EH (cell line): ENCODE measurements at regions not wholly inside any gene's neighbourhood (a gene's known extent, or its start where the extent isn't known, plus 50 kb on each side); places are given as distances from the start of the nearest gene placed in this dataset.
"Not testable (repeated sequence)": the region's sequence is repeated elsewhere in the genome, so short reads cannot be mapped to it uniquely, and the experiment has no call there.

ENCODE experiments used
- DNase-seq: peaks from one replicate; pipeline ENCODE4 v3.0.0-alpha.2; 2015; ENCODE audit warnings: low read depth

DNA sequence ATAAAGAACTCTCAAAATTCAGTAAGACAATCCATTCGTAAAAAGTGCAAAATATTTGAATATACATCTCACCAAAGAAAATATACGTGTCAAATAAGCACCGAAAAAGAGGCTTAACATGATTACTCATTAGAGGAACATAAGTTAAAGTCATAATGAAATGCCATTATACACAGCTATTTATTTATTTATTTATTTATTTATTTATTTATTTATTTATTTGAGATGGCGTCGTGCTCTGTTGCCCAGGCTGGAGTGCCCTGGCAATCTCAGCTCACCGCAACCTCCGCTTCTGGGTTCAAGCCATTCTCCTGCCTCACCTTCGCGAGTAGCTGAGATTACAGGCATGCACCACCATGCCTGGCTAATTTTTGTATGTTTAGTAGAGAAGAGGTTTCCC, 203.6 kb upstream of the UBASH3B start:
- DNase-seq = no peak

DNA sequence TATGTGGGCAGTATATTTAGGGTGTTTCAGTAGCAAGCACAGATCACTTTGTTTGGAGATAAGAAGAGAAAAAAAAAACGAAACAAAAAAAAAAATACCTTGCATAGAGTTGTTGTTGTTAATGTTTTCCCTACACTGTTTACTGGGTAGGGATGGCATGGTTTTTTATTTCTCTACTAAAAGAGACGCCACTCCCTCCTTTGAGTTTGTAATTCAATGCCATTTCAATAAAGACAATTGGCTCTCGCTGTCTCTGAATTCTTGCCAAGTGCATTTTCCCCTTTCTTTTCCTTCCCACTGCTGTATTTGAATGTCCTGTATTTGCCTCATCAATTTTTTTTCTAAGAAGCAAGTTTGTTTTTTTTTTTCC, 213.9 kb upstream of the UBASH3B start:
- peak; percentile 2 for DNase-seq

DNA sequence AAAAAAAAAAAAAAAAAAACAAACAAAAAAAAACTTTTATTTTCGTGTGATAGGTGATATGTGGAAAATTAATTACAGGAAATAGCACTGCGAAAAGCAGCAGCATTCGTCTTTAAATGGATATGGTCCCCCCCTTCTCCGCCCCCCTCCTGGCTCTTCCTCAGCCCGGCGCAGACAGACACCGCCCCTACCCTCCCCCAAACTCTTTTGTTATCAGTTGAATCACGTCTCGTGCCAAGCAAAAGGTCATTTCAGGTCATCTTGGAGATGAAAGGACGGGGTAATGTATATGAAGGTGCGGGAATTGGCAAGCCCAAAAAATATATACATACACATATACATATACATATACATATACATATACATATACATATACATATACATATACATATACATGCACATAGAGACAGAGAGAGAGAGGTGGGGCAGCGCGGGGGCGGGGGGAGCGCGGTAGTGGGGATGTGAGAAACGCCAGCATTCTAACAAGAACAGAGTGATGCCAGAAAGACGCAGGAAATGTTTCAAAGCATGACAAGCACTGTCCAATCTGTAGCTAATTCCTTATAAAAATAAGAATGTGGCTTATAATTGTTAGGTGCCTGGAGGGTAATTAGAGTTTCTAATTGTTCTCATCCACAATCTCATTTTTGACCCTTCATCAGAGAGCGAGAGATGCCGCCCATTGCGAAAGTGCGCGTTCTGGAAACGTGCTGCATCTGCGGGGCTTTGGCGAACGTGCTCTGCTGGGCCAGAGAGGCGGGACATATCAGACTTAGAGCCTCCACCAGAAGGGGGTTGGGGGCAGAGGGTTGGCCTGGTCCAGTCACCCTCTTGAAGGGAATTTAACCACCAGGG, 214.5 kb upstream of the UBASH3B start:
- DNase-seq = peak; percentile 11

DNA sequence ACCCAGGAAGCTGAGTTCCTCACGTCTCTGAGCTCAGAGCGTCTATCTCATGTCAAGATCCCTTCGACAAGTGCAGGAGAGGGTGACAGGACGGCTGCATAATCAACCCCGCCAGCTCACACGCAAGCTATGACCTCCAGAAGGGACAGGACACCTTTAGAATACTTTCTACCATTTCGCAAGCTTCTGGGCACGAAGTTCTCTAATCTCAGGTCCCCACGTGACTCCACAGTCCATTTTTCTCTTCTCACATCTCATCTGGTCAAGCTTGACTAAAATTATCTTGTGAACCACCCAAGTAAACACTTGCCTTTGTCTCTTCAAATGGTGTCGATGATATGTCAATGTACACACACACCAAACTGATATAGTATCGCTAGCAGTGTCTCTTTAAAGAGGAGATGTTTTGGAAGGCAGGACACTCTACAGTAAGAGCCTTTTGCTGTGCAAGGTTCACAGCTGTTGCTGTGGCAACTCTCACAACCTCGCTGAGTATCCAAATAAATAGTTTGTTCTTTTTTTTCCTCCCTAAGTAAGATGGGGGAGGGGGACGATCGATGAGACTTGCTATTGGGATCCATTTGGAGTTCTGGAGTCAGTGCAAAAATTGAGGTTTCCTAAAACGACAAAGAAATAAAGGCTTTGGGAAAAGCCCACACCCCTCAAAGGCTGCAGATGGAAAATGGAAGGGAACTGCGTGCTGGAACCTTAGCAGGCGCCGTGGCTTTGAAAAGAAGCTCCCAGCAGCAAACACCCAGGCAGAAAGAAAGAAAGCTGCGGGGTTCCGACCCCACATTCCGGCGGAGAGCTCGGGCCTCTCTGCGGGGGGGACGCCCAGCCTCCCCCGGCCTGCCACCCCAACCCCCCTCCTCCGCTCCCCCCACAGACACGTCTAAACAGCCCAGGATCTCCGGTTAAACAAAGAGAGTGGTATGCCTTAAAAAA, 215.4 kb upstream of the UBASH3B start:
- DNase-seq = peak; percentile 23

DNA sequence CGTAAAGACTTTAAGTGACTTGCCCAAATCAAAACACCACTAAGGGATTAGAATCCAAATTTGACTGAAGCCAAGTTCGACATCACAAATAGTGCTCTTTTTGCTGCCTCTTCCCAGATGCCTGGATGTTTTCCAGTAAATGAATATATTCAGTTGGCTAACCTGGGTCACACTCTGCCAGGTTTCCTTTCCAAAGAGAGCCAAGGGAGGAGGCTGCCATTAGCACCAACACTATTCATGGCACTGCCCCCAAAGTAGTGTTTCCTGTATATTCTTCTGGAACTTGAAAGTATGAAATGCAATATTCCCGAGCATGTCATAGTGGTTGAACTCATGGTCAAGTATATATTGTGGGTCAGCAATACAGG, 219.3 kb upstream of the UBASH3B start:
- no peak for DNase-seq

DNA sequence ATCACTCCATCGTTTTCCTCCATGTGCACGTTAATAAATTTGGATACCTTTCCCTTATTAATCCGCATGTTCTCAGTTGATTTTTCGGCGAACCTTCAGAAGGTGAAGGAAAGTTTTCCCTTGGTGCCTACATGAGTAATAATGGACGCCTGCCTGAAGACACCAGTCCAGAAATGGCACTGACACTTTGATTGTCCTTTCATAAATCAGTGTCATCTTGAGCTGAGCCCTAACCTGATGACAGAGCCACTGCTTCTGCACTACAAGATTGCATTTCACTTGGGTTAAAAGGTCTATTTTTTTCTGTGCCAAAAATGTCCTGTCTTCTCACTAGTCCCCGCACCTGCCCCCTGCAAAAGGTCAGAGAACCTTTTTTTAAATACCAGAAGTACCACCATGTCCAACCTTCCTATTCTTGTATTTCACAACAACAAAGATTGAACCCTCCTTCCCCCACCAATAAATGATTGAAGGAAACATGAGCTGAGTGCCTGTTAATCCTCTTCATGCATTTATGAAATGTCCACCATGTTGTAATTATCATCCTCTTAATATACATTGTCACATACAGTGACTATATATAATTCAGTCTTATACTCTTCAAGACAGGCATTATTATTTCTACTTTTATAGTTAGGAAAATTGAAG, 219.9 kb upstream of the UBASH3B start:
- DNase-seq = no peak

DNA sequence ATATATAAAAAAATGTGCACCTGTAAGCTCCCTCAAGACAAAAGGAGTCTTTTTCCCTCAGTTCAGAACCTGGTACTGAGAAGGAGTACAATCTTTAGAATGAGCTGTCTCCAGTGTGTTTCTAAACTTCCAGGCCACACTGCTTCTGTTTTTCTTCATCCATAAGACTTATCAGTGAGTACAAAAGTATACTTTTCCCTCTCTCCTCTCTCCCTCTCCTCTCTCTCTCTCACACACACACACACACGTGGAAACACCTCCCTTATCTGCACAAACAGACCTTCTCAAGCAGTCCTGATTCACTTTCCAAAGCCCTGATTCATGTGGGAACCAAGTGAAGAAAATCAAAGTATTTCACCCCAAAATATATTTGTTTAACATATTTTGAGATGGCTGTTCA, 220.7 kb upstream of the UBASH3B start:
- DNase-seq = no peak

DNA sequence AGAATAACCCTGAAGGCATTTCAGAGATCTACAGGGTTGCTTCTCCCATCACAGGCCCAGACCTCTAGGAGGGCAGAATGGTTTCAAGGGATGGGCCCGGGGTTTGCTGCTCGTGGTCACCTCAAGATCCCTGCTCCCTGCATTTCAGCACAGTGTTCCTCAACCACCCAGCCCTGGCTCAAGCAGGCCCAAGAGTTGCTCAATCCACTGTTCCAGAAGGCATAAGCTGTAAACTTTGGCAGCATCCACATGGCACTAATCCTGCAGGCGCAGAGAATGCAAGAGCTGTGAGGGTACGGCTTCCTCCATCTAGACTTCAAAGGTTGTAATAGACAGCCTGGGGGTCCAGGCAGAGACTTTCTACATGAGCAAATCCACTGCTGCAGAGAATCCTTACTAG, 225.0 kb upstream of the UBASH3B start:
- DNase-seq = no peak

DNA sequence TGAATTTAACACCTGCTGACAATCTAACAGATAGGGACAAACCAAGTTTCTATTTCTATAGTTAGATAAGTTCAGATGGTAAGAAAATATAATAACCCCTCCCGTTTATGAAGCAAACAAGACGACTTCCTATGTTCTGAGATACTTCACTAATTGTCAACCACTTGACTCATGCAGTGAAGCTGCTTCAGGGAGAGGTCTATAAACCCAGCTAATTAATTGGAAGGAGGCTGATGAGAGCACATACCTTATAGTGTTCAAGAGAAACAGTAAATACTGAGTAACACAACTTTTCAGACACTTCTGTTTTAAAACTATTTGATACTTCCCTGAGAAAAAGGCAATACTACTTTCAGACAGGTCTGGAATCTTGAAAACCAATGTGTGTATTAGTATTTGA, 229.4 kb upstream of the UBASH3B start:
- DNase-seq = no peak

DNA sequence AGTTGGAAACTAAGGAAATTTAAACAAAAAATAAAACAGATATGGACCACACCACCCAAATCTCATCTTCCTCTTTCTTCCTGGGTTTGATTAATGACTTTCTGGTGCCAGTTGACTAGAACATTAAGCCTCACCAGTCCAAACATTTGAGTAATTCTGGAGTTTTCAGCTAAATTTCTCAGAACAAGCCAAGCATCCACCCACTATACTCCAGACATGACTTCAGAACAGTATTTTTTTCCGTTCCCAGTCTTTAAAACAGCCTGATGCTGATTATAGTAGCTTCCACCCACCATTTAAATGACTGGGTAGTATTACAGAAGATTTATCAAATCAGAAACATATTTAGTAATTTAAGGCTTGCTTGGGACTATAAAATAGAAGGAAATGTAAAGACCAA, 230.9 kb upstream of the UBASH3B start:
- no peak for DNase-seq

DNA sequence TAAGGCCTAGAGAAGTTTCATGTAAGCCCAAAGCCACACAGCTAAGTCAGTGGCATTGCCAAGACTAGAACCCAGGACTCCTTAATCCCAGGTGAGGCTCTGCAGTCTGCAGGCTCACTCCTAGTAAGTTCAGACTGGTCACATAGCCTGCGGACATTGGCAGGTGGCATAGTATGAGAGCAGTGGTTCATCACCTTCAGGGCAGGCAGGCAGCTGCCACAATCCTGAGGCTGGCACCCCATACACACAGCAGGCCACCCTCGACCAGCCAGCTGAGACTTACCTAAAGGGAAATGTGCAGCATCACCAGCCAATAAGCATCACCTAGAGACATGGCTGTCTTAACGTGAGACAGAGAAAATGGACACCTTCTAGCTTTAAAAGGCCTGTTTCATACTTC, 231.6 kb upstream of the UBASH3B start:
- no peak for DNase-seq

DNA sequence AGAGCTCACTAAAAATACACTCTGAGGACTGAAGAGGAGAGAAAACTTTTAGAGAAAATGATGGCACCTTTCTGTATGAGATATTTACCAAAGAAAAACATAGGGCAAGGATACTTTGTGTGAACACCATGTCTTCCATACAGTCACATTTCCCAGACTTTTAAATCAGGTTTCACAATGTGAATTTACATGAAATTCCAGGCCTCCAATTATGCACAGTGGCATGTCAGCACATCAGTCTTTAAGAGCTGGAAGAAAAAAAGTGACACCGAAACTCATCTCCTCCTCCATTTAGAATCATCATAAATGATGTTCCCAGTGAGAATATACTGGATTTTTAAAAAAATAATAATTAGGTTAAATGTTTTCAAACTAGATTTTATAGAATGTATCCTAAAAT, 232.2 kb upstream of the UBASH3B start:
- no peak for DNase-seq

DNA sequence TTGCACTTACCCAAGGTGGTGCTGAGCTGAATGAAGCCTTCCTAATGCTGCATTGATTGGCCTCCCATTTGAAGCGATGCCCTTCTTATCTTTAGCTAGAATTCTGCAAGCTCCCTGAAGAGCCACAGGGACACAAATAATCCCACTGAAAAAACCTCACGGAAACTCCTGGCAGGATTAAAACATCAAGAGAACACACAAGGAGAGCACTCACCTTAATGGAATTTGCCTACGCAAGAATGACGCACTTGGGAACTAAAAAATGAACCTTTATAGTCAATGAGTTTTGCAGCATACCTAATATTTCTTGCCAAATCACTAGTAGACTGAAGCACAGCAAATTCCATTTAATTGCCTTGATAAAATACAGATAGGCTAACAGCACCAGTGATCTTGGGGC, 232.8 kb upstream of the UBASH3B start:
- peak; percentile 13 for DNase-seq

DNA sequence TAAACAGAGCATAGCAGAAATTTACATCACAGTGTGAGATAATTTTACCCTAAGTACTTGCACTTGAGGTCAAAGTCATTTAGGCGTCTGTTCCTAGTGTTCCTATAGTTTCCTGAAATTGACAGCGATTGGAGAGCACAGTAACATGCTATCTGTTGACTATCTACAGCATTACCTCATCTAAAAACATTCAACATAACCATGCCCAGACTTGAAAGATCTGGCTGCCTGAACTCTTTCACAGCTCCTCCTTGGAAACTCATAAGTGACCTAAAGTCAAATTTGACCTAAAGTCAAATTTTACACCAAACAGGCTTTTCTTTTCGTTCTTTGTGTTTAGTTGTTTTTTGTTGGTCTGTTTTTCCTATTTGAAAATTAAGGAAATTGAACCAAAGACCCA, 233.8 kb upstream of the UBASH3B start:
- no peak for DNase-seq

DNA sequence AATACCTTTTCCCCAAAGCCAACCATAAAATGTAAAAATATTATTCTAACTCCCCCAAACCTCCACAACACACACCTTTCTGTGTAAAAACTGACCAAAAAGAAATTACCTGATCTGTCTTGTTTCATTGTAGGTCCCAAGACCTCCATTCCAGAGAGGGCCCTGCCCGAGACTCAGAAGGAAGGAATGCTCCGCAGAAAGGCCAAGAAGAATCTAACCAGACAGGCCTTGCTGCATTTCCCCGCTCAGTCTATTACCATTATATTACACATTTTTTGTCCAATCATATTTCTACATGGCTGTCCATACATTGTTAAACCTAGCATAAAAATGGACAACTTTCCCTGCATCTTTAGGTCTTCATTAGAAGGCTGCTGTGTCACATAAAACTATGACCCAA, 237.5 kb upstream of the UBASH3B start:
- no peak for DNase-seq

DNA sequence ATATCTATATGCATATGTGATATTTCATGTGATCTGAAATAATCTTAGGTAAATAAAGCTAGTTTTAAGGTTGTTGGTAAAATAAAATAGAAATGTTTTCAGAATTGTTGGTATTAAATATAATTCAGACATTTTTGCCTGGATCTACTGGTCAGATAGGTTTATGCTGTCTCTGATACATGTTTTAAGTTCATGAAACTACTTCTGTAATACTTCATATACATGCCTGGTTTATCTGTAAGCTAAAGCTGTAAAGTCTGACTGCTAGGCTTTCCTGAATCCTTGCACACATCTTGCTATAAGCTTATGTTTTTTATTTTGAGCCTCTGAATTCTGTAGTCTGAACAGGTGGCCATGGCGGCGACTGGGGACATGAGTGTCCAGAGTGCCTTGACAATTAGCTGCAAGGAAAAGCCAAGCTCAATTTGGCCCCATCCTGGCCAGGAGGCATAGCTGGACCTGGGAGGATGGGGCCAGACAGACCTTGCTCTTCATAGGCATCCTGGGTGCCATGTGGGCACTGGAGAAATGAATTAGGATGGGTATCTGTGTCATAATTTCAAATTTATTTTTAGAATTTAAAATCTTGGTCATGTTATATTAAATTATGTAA, 241.0 kb upstream of the UBASH3B start:
- no peak for DNase-seq

DNA sequence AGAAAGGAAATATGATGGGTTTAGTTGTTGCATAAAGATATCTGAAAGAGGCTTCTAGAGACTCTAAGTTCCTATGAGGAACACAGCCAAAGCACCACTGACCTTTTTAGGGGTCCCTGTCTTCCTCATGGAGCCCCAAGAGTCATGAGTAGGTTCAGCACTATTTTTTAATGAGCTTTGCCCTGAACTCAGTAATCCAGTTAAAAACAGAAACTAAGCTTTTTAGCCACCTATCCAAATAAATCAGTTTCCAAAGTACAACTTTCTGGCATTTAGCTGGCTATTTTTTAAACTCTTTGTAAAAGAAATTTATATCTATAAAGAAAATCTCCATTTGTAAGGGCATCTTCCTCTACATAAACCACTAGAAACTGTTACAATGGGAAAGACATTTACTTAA, 241.8 kb upstream of the UBASH3B start:
- DNase-seq = no peak

DNA sequence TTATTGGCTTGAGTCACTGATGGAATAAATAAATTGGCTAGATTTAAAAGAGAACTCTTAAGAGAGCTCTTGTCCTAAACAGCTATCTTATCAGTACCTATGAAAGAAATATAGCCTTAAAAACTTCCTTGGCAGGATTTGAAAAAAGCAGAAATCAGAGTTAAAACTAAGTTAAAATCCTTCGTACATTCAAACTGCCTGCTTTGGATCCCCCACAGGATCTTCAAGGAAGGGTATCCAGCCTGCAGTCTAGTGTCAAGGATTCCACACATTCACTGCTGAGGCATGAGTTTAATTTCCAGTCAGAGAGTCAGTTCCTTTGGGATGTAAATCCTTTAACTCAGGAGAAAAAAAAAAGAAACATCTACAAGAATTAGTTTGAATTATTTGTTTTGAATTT, 242.9 kb upstream of the UBASH3B start:
- no peak for DNase-seq

DNA sequence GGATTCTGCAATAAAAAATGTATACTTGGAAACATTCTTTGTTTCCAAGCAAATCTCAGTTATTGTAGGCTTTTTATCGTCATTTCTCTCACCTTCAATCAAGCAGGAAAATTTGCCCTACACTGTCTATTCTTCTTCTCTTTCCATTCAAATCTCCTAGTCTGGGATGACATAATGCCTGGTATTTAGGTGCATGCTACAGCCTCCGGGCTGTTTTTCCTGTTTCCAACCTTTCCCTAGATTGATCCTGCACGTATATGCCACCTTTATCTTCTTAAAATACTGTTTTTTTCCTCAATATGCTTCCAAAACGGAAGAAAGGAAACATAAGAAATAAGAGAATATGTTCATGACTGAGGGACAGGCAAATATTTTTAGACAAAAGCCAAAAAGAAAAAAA, 249.1 kb upstream of the UBASH3B start:
- DNase-seq = no peak

DNA sequence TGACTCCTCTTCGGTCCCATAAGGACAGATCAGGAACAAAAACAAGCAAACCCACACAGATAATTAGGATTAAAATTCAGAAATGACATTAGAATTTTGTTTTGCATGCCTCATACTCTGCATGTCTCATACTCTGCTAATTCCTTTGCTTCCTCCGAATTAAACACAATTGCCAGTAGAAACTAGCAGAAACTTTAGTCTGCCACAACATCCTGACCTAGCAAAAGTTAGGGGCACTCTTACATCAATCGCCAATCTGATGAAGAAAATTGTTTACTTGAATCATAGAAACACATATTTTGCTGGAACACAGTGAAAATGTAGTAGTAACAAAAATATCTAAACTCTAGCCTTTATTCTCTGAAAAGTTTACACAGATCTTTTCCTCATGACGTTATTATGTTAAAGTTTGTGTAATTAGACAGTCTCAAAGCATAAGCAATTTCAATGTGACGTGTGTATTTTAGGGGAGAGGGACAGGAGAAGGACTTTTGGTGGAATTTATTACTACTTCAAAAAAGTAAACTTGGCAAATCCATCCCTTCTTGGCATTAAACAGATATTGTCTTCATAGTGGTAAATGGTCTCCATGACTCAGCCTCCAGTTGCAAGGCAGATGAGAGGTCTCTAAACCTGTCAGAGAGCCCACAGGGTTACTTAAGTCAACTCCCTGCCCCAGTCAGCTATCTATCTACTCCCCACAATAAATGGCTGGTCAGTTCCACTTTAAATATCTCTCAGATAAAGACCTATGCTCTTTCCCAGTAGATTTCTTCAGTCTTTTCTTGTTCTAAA, 249.8 kb upstream of the UBASH3B start:
- DNase-seq = no peak

DNA sequence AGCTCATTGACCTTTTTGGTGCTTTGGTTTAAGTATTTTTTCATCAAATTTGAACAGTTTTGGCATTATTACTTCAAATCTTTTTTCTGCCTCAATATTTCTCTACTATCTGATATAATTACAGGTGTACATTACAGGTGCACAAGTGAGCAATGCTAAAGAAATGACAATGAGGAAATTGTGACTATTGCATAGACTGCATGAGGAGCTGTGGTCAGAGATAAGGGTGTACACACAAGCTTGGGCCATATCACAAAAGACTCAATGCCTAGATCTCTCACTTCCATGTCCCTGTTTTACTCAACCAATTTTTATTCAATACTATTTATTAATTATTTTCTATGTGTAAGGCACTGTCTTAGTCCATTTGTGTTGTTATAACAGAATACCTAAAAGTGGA, 251.0 kb upstream of the UBASH3B start:
- no peak for DNase-seq

DNA sequence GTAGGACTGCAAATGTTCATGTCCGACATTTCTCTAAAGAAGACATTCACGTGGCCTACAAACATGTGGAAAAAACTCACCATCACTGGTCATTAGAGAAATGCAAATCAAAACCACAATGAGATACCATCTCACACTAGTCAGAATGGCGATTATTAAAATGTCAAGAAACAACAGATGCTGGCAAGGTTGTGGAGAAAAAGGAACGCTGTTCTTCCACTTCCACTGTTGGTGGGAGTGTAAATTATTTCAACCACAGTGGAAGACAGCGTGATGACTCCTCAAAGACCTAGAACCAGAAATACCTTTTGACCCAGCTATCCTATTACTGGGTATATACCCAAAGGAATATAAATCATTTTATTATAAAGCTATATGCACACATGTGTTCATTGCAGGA, 253.9 kb upstream of the UBASH3B start:
- DNase-seq = not testable (repeated sequence)
